ENCODE measurements at regions not wholly inside any gene's neighbourhood (a gene's known extent, or its start where the extent isn't known, plus 50 kb on each side); places are given as distances from the start of the nearest gene placed in this dataset.
"Not testable (repeated sequence)": the region's sequence is repeated elsewhere in the genome, so short reads cannot be mapped to it uniquely, and the experiment has no call there.

- no peaks in the 10 kb centered on the region for H3K36me3 Mint-ChIP-seq (ENCODE audit: low read depth)
- H3K4me1 Mint-ChIP-seq = no peaks in the 10 kb centered on the region
- no peak for DNase-seq
- no peaks in the 10 kb centered on the region for H3K9me3 Mint-ChIP-seq
- no peak overlapping the region for H3K4me3 Mint-ChIP-seq
- no peak overlapping the region for H3K27ac Mint-ChIP-seq
- intact Hi-C loops (cut with micrococcal nuclease) = no loop called here
- H3K27me3 Mint-ChIP-seq = peaks cover 36% of the 10 kb centered on the region
These were observed 76.2 kb upstream of the TOP3B start for GRCh38 chr22:22058633-22059290.

- intact Hi-C loops (cut with micrococcal nuclease) = no loop called here
- H3K27me3 Mint-ChIP-seq = peaks cover 44% of the 10 kb centered on the region
- no peaks in the 10 kb centered on the region for H3K9me3 Mint-ChIP-seq
- H3K27ac Mint-ChIP-seq = no peak overlapping the region
- H3K4me3 Mint-ChIP-seq = no peak overlapping the region
- no peaks in the 10 kb centered on the region for H3K4me1 Mint-ChIP-seq
- H3K36me3 Mint-ChIP-seq (ENCODE audit: low read depth) = no peaks in the 10 kb centered on the region
- DNase-seq = no peak
These were observed 75.2 kb upstream of the TOP3B start for GRCh38 chr22:22057617-22058378.

- H3K4me1 Mint-ChIP-seq; H3K4me3 Mint-ChIP-seq; DNase-seq; intact Hi-C loops (cut with micrococcal nuclease); H3K27ac Mint-ChIP-seq; H3K9me3 Mint-ChIP-seq; H3K36me3 Mint-ChIP-seq (ENCODE audit: low read depth): not testable (repeated sequence)
- H3K27me3 Mint-ChIP-seq = peaks cover 48% of the 10 kb centered on the region
These were observed 74.4 kb upstream of the TOP3B start for GRCh38 chr22:22056809-22057594.

GRCh38 chr22:22052548-22053139, 70.1 kb upstream of the TOP3B start:
- H3K4me3 Mint-ChIP-seq; H3K36me3 Mint-ChIP-seq (ENCODE audit: low read depth); H3K4me1 Mint-ChIP-seq; intact Hi-C loops (cut with micrococcal nuclease); H3K9me3 Mint-ChIP-seq; H3K27ac Mint-ChIP-seq: not testable (repeated sequence)
- peak; percentile 6 for DNase-seq
- H3K27me3 Mint-ChIP-seq = peaks cover 46% of the 10 kb centered on the region

GRCh38 chr22:22051032-22051431, 68.4 kb upstream of the TOP3B start:
- H3K36me3 Mint-ChIP-seq (ENCODE audit: low read depth); H3K4me1 Mint-ChIP-seq; H3K9me3 Mint-ChIP-seq; H3K27ac Mint-ChIP-seq; H3K4me3 Mint-ChIP-seq; intact Hi-C loops (cut with micrococcal nuclease): not testable (repeated sequence)
- peak; percentile 13 for DNase-seq
- peaks cover 48% of the 10 kb centered on the region for H3K27me3 Mint-ChIP-seq

- intact Hi-C loops (cut with micrococcal nuclease) = no loop called here
- Mint-ChIP-seq H3K27ac (no peak overlapping the region), H3K36me3 (ENCODE audit: low read depth) (no peaks in the 10 kb centered on the region), H3K4me1 (no peaks in the 10 kb centered on the region), H3K4me3 (no peak overlapping the region), H3K27me3 (peaks cover 45% of the 10 kb centered on the region), H3K9me3 (no peaks in the 10 kb centered on the region)
- DNase-seq = no peak
These were observed 67.7 kb upstream of the TOP3B start for GRCh38 chr22:22050141-22050775.

GRCh38 chr22:22049684-22050083, 67.1 kb upstream of the TOP3B start:
- H3K9me3 Mint-ChIP-seq = no peaks in the 10 kb centered on the region
- intact Hi-C loops (cut with micrococcal nuclease) = no loop called here
- DNase-seq = no peak
- no peak overlapping the region for H3K4me3 Mint-ChIP-seq
- H3K27ac Mint-ChIP-seq = no peak overlapping the region
- H3K36me3 Mint-ChIP-seq (ENCODE audit: low read depth) = no peaks in the 10 kb centered on the region
- H3K4me1 Mint-ChIP-seq = no peaks in the 10 kb centered on the region
- peaks cover 39% of the 10 kb centered on the region for H3K27me3 Mint-ChIP-seq

GRCh38 chr22:22048981-22049531, 66.5 kb upstream of the TOP3B start:
- H3K4me1 Mint-ChIP-seq = no peaks in the 10 kb centered on the region
- DNase-seq = peak; percentile 40
- H3K36me3 Mint-ChIP-seq (ENCODE audit: low read depth) = no peaks in the 10 kb centered on the region
- H3K27ac Mint-ChIP-seq = no peak overlapping the region
- H3K9me3 Mint-ChIP-seq = no peaks in the 10 kb centered on the region
- peaks cover 36% of the 10 kb centered on the region for H3K27me3 Mint-ChIP-seq
- intact Hi-C loops (cut with micrococcal nuclease) = no loop called here
- no peak overlapping the region for H3K4me3 Mint-ChIP-seq

GRCh38 chr22:22048318-22048942, 65.8 kb upstream of the TOP3B start:
- H3K9me3 Mint-ChIP-seq = no peaks in the 10 kb centered on the region
- intact Hi-C loops (cut with micrococcal nuclease) = no loop called here
- H3K36me3 Mint-ChIP-seq (ENCODE audit: low read depth) = no peaks in the 10 kb centered on the region
- no peak for DNase-seq
- no peaks in the 10 kb centered on the region for H3K4me1 Mint-ChIP-seq
- no peak overlapping the region for H3K27ac Mint-ChIP-seq
- H3K4me3 Mint-ChIP-seq = no peak overlapping the region
- peaks cover 31% of the 10 kb centered on the region for H3K27me3 Mint-ChIP-seq

- H3K4me1 Mint-ChIP-seq = no peaks in the 10 kb centered on the region
- H3K36me3 Mint-ChIP-seq (ENCODE audit: low read depth) = no peaks in the 10 kb centered on the region
- peaks cover 26% of the 10 kb centered on the region for H3K27me3 Mint-ChIP-seq
- H3K27ac Mint-ChIP-seq = no peak overlapping the region
- H3K9me3 Mint-ChIP-seq = no peaks in the 10 kb centered on the region
- DNase-seq = no peak
- intact Hi-C loops (cut with micrococcal nuclease) = no loop called here
- no peak overlapping the region for H3K4me3 Mint-ChIP-seq
These were observed 65.2 kb upstream of the TOP3B start for GRCh38 chr22:22047776-22048175.

- no peaks in the 10 kb centered on the region for H3K36me3 Mint-ChIP-seq (ENCODE audit: low read depth)
- no peak for DNase-seq
- no peak overlapping the region for H3K27ac Mint-ChIP-seq
- intact Hi-C loops (cut with micrococcal nuclease) = no loop called here
- no peaks in the 10 kb centered on the region for H3K9me3 Mint-ChIP-seq
- no peaks in the 10 kb centered on the region for H3K4me1 Mint-ChIP-seq
- H3K27me3 Mint-ChIP-seq = peaks cover 23% of the 10 kb centered on the region
- no peak overlapping the region for H3K4me3 Mint-ChIP-seq
These were observed 64.7 kb upstream of the TOP3B start for GRCh38 chr22:22047266-22047665.

GRCh38 chr22:22046370-22046769, 63.8 kb upstream of the TOP3B start:
- DNase-seq = peak; percentile 44
- H3K9me3 Mint-ChIP-seq = no peaks in the 10 kb centered on the region

More at GRCh38 chr22:22046370-22046769, 63.8 kb upstream of the TOP3B start:
- H3K4me1 Mint-ChIP-seq = peaks cover 2% of the 10 kb centered on the region
- peaks cover 29% of the 10 kb centered on the region for H3K27me3 Mint-ChIP-seq
- intact Hi-C loops (cut with micrococcal nuclease) = no loop called here
- no peak overlapping the region for H3K4me3 Mint-ChIP-seq
- no peaks in the 10 kb centered on the region for H3K36me3 Mint-ChIP-seq (ENCODE audit: low read depth)
- no peak overlapping the region for H3K27ac Mint-ChIP-seq
